ENCODE measurements at regions not wholly inside any gene's neighbourhood (a gene's known extent, or its start where the extent isn't known, plus 50 kb on each side); places are given as distances from the start of the nearest gene placed in this dataset.
"Not testable (repeated sequence)": the region's sequence is repeated elsewhere in the genome, so short reads cannot be mapped to it uniquely, and the experiment has no call there.

DNA sequence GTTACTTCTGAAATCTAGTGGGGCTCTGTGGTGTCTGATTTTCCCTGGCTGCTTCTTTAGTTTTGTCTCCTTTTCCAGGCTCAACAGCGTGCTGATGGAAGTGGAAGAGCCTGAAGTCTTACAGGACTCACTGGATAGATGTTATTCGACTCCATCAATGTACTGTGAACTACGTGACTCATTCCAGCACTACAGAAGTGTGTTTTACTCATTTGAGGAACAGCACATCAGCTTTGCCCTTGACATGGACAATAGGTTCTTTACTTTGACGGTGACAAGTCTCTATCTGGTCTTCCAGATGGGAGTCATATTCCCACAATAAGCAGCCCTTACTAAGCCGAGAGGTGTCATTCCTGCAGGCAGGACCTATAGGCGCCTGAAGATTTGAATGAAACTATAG lies 51.1 kb downstream of the NBPF8 start:
- not testable (repeated sequence) for H3K4me3 Mint-ChIP-seq, DNase-seq, ATAC-seq, H3K4me1 Mint-ChIP-seq, H3K9me3 Mint-ChIP-seq, H3K27me3 Mint-ChIP-seq
- H3K27ac Mint-ChIP-seq: peak overlapping the region; percentile 73 to 78

DNA sequence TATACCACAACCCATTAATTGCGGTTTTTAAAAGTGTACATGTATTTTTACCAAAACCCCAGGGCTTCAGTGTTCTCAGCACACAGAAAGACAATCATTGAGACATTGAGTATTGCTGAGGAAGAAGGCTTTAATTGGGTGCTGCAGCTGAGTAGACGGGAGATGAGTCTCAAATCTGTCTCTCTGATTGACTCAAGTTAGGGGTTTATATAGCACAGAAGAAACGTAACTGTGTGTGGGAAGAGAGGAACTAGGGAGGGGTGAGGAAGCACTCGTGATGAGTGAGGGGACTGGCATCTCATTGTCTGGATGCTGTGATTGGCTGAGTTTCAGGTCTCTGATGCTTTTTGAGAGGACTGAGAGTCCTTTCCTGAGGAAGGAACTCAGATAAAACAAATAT lies 62.8 kb downstream of the NBPF8 start:
- H3K4me3 Mint-ChIP-seq, DNase-seq, H3K4me1 Mint-ChIP-seq, ATAC-seq, H3K9me3 Mint-ChIP-seq, H3K27me3 Mint-ChIP-seq, H3K27ac Mint-ChIP-seq: not testable (repeated sequence)

DNA sequence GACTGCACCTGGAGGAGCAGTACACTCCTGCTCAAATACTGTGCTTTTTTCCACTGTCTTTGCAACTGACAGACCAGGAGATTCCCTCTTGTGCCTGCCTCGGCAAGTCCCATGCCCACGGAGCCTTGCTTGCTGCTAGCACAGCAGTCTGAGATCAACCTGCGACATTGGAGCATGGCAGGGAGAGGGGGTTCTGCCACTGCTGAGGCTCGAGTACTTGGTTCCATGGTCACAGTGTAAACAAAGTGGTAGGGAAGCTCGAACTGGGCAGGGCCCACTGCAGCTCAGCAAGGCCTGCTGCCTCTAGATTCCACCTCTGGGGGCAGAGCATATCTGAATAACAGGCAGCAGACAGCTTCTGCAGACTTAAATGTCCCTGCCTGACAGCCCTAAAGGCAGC lies 63.6 kb downstream of the NBPF8 start:
- H3K27me3 Mint-ChIP-seq, H3K9me3 Mint-ChIP-seq, H3K4me3 Mint-ChIP-seq, DNase-seq, H3K27ac Mint-ChIP-seq, H3K4me1 Mint-ChIP-seq, ATAC-seq: not testable (repeated sequence)

DNA sequence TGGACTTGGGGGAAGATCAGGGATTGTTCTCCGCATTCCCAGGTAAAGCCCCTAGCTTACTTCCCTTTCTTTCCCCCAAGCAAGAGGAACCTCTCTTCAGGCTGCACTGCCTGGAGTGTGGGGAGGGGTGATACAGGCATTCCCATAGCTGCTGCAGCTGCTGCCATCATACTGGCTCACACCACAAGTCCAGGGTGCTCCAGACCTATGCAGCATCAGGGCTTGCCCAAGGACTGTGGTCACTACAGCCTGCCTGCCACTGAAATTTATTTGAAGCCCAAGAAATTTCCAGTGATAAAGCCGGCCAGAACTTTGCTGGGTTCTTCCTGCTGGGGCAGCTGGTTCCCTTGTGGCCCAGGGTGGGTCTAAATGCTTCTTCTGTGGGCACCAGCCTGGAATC lies 72.7 kb downstream of the NBPF8 start:
- H3K27me3 Mint-ChIP-seq, DNase-seq, H3K4me3 Mint-ChIP-seq, H3K9me3 Mint-ChIP-seq, ATAC-seq, H3K27ac Mint-ChIP-seq, H3K4me1 Mint-ChIP-seq: not testable (repeated sequence)

DNA sequence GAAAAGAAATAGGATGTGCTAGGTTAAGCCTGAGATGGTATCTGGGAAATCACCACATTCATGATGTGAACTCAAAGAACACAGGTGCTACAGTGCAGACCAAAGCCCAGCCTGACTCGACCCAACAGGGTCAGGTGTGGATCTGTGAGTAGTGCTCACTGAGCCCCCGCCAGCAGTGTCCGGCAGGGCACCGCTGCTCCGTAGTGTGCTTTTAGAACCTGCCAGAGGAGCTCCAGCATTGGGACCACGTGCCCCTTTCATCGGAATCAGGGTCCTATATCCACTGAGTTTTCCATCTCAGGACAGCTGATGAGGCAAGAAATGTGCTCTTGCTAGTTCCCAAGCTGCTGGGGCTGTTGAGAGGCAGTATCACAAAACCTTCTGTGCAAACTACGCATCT lies 74.4 kb downstream of the NBPF8 start:
- not testable (repeated sequence) for H3K27ac Mint-ChIP-seq, H3K9me3 Mint-ChIP-seq, H3K4me1 Mint-ChIP-seq, ATAC-seq, H3K27me3 Mint-ChIP-seq, H3K4me3 Mint-ChIP-seq, DNase-seq

DNA sequence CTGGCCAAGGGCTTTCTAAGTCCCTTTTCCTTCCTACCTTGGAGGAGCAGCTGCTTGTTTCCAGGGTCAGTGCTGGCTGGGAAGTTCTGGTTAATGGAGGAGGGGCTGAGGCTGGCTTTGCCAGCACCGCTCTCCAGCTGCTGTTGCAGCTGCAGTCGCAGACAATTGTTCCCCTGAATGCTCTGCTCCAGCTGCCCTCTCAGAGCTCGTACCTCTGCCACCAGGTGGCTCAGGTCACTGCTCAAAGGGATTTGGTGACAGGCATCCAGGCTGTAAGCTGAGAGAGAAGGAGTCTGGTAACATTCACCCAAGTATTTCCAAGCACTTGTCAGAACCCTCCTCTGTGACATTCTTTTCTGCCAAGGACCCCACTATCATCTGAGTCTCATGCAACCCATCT lies 82.3 kb downstream of the NBPF8 start:
- not testable (repeated sequence) for H3K4me3 Mint-ChIP-seq, ATAC-seq, H3K4me1 Mint-ChIP-seq, DNase-seq, H3K9me3 Mint-ChIP-seq, H3K27me3 Mint-ChIP-seq, H3K27ac Mint-ChIP-seq

DNA sequence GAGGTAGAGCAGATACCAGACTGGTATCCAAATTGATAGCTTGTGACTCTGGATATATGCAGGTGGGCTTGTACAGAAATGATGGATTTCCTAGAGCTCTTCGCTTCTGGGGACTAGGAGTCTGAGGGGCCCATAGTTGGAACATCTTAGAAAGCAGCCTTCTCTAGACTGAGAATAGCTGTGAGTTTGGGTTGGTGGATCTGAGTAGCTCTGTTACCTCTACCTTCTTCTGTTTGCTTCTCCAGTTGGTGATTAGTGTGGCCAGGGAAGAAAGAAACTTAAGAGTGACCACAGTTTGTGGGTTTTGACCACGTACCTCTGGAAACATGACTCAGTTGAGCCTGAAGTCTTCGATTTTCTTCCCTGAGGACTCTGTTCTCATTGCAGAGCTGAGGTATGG lies 88.4 kb downstream of the NBPF8 start:
- H3K27ac Mint-ChIP-seq, H3K27me3 Mint-ChIP-seq, H3K4me3 Mint-ChIP-seq, H3K9me3 Mint-ChIP-seq, H3K4me1 Mint-ChIP-seq, DNase-seq: not testable (repeated sequence)
- peak; percentile 39 for ATAC-seq

DNA sequence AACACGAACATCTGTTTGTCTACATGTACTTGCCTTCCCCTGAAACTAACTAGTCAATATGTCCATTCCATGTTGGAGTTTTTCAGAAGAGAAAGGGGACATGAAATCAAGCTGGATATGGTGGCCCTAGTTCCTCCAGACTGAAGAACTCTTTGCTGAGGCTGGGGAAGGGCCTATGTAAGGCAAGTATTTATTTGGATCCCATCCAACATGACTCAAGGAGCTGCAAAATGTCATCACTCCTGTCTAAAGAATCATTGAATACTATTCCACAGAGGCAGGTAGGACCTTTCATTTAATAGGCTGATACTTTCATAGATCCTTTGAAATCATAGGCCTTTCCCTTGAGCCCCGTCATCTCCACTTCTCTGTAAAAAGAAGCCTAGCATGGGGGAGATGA lies 91.5 kb downstream of the NBPF8 start:
- not testable (repeated sequence) for H3K27ac Mint-ChIP-seq, H3K27me3 Mint-ChIP-seq, H3K9me3 Mint-ChIP-seq, DNase-seq, H3K4me1 Mint-ChIP-seq, ATAC-seq, H3K4me3 Mint-ChIP-seq

DNA sequence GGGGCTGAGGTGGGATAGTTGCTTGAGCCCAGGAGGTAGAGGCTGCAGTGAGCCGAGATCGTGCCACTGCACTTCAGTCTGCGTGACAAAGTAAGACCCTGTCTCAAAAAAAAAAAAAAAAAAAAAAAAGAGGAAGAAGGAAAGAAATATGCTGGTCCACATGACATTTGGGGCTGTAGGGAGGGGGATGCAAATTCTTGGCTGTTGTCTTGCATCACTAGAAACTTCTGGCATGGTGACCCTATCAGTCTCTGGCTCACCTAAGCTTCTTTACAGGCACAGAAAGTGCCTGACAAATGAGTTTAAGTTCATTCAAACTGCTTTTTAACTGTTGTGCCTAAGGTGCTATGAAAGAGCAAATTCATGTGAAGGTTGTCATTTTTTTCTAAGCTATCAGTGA lies 93.5 kb downstream of the NBPF8 start:
- H3K4me1 Mint-ChIP-seq, ATAC-seq, H3K27me3 Mint-ChIP-seq, DNase-seq, H3K9me3 Mint-ChIP-seq, H3K4me3 Mint-ChIP-seq: not testable (repeated sequence)
- peak overlapping the region in 1 of 2 donors; percentile 89 for H3K27ac Mint-ChIP-seq

DNA sequence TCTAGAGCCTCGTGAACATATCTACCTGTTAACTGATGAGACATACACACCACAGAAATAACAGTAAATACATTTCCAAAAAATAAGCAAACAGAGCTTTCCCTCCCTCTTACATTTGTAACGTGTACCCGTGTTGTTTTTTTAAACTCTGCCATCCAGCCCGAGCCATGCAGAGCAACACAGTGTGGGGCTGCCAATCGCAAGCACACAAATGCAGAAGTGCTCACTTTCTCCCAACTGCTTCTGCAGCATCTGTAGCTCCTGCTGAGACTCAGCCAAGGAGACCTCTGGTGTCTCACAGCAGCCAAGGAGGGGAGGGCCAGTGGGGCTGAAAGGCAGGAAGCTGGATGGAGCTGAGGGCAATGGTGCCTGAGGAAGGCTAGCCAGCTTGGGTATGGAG lies 94.4 kb downstream of the NBPF8 start:
- H3K9me3 Mint-ChIP-seq, ATAC-seq, DNase-seq, H3K4me3 Mint-ChIP-seq, H3K27me3 Mint-ChIP-seq, H3K4me1 Mint-ChIP-seq: not testable (repeated sequence)
- H3K27ac Mint-ChIP-seq: peak overlapping the region in 1 of 2 donors; percentile 93

DNA sequence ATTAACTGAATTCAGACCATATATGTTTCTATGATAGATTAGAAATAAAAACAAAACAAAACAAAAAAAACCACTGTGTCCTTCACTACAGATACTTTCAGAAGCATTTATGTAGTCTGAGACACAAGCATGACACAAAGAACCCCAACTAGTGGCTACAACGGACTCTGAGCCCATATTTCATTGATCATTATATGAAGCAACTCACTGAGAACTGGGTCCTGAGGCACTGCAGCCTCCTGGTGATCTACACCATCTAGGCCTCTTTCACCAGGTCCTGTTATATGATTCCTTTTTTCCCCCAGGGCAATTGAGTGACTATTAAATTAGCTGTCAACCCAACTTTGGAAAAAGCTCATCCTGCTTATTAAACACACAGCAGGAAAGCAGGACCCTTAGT lies 98.3 kb downstream of the NBPF8 start:
- DNase-seq, H3K4me1 Mint-ChIP-seq, H3K9me3 Mint-ChIP-seq, H3K27ac Mint-ChIP-seq, H3K4me3 Mint-ChIP-seq, ATAC-seq, H3K27me3 Mint-ChIP-seq: not testable (repeated sequence)

DNA sequence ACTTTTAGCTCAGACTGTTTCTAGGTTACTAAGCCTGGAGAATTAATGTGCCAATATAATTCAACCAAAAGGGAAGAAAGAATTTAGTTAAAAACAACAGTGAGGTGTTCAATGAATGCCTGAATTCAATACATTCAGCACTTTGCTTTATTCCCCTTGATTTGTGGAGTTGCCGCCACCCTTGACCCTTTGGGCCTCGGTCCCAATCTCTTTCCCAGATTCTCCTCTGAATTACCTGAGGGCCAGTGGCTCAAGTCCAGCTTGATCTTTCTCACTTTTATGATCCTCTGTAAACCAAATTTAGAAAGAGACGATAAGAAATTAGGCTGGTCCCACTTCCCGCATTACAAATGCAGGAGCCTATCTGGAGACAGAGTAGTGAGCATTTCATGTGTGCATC lies 98.7 kb downstream of the NBPF8 start:
- not testable (repeated sequence) for H3K27me3 Mint-ChIP-seq, H3K27ac Mint-ChIP-seq, DNase-seq, ATAC-seq, H3K4me1 Mint-ChIP-seq, H3K4me3 Mint-ChIP-seq, H3K9me3 Mint-ChIP-seq

DNA sequence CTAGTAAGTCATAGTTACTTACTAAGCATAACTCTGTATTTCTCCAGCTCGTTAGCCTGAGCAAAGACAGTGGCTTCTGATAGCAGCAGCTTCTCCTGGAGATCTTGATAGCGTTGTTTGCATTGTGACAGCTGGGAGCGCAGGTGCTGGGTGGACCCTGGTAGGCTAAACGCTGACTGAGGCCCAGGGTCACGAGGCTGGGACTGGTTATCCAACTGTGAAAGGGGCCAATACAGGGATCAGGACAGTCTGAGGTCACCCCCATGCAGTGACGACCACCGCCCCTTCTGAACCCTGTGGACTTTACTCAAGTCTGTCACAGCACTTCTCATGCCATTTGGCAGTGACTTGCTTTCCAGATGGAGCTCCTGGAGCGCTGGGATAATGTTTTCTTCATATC lies 104.4 kb downstream of the NBPF8 start:
- H3K4me3 Mint-ChIP-seq, H3K27ac Mint-ChIP-seq, DNase-seq, H3K27me3 Mint-ChIP-seq, ATAC-seq, H3K4me1 Mint-ChIP-seq, H3K9me3 Mint-ChIP-seq: not testable (repeated sequence)

DNA sequence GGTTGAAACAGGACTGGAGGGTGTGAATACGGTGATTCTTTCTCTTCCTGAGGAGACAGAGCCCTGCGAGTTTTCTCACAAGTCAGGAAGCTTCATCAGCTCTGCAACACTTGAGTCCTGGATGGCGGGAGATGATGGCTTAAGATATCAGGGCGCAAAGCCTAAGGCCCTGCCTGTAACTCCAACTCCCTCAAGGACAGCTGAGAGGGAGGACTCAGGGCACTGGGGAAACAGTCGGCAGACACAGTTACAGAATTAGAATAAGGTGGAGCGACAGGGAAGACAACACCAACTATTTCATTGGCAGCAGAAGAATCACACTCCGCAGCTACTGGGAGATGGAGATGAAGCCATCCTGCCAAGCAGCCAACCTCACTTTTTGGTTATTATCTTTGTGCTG lies 109.6 kb downstream of the NBPF8 start:
- not testable (repeated sequence) for H3K9me3 Mint-ChIP-seq, DNase-seq, H3K27ac Mint-ChIP-seq, H3K4me3 Mint-ChIP-seq, ATAC-seq, H3K27me3 Mint-ChIP-seq, H3K4me1 Mint-ChIP-seq

DNA sequence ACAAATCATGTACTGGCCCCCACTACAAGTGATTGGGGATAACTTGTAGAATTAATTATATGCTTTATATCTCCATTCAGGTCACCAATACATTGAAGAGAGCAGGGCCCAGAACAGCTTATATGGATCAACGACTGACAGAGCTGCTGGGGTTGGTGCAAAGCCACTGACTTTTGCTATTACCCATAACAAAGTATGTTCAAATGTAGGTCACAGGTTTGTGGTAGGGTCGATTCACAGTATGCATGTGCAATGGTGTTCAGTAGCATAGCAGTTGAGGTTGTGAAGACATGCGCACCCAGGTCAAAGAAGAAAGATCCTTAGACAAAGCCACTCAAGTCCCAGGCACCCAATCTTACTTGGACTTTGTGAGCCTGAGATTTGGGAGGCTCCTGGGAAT lies 110.6 kb downstream of the NBPF8 start:
- ATAC-seq, H3K27ac Mint-ChIP-seq, DNase-seq, H3K4me3 Mint-ChIP-seq, H3K9me3 Mint-ChIP-seq, H3K4me1 Mint-ChIP-seq, H3K27me3 Mint-ChIP-seq: not testable (repeated sequence)

DNA sequence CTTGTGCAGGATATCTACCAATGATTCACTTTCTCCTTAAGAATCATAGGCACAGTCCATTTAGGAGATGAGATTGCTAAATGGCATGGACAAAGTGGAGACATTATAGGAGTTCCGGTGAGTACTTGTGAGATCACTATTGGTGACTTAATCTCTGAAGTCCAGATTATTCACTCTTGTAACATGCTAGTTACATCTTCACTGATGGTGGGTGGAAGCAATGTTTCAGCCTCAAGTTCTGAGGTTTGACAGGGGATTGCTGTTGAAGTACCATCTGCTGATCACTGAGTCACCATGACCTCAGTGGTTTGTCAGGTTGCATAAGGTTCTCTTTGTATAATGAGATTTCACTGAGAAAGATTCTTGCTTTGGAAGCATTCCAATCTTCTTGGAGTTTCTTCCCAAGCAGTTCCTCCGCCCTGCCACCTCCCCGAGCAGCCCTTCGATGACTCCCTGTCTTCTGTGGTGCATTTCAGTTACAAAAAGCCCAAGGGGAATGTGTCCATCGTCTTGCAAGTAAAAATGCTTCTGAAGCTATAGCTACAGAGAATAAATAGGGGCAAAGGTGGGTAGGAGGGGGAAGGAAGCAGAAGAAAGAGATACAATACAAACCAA lies 114.7 kb downstream of the NBPF8 start:
- Mint-ChIP-seq H3K27ac (peak overlapping the region in 1 of 2 donors; percentile 63), H3K4me1 (peaks cover 11% of the 10 kb centered on the region)
- DNase-seq (peak; percentile 6 to 11), ATAC-seq (peak; percentile 98)
- not testable (repeated sequence) for H3K27me3 Mint-ChIP-seq, H3K4me3 Mint-ChIP-seq, H3K9me3 Mint-ChIP-seq

DNA sequence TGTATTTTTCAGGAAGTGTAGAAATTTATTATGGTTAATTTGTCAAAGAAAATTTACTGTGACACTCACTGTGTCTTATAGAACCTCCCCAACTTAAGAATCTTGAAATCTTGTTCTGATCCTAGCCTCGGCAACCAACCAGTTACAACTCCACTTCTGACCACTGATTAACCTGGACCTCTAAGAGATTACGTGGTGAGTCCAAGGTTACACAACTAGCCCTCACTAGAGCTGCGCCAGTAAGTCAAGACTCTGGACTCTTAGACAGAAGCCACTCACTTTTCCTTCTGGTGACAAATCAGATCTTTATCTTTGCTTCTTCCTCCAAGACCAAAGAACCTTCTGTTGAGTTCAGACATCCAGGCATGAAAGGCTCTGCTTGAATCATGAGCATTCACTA lies 116.6 kb downstream of the NBPF8 start:
- H3K4me1 Mint-ChIP-seq, DNase-seq, H3K9me3 Mint-ChIP-seq, ATAC-seq, H3K27ac Mint-ChIP-seq, H3K27me3 Mint-ChIP-seq, H3K4me3 Mint-ChIP-seq: not testable (repeated sequence)

Measured in stimulated activated naive CD8-positive, alpha-beta T cell treated with anti-CD3 and anti-CD28 coated beads, Interleukin-15, amount 100 ng/mL, for 72 hours (primary cell).